GM12878 (cell line): ENCODE measurements at regions not wholly inside any gene's neighbourhood (a gene's known extent, or its start where the extent isn't known, plus 50 kb on each side); places are given as distances from the start of the nearest gene placed in this dataset.

Source experiments
- GABPA ChIP-seq: IDR thresholded peaks from 2 replicates; pipeline ENCODE4 v1.6.1; 2014; ENCODE audit warnings: antibody characterized with exemption, low read depth, mild to moderate bottlenecking, inconsistent platforms
- HDGF ChIP-seq: fragments of 450-650 bp; IDR thresholded peaks from 2 replicates; pipeline ENCODE4 v1.6.1; 2016; ENCODE audit warnings: antibody characterized with exemption
- JUND ChIP-seq: IDR thresholded peaks from 2 replicates; pipeline ENCODE4 v1.6.1; 2012; ENCODE audit warnings: low read depth, mild to moderate bottlenecking, low read length, improper control_type of control experiment, moderate library complexity
- MYC ChIP-seq: IDR thresholded peaks from 2 replicates; pipeline ENCODE4 v1.6.1; 2011; ENCODE audit warnings: mild to moderate bottlenecking, low read length, moderate library complexity, inconsistent platforms; ENCODE audit not compliant: insufficient read depth, insufficient replicate concordance, insufficient read length, severe bottlenecking
- NFXL1 ChIP-seq: fragments of 450-650 bp; IDR thresholded peaks from 2 replicates; pipeline ENCODE4 v1.6.1; 2017; ENCODE audit warnings: antibody characterized with exemption, mild to moderate bottlenecking, borderline replicate concordance
- RCOR1 ChIP-seq: conservative IDR thresholded peaks from 2 replicates; pipeline ENCODE4 v1.6.1; 2012; ENCODE audit warnings: low read depth, low read length, improper control_type of control experiment
- REST ChIP-seq: IDR thresholded peaks from 2 replicates; pipeline ENCODE4 v1.6.1; 2012; ENCODE audit warnings: mild to moderate bottlenecking, low read depth, low read length
- SMC3 ChIP-seq: IDR thresholded peaks from 2 replicates; pipeline ENCODE4 v1.6.1; 2011; ENCODE audit warnings: low read length, improper control_type of control experiment, borderline replicate concordance
- SUZ12 ChIP-seq: fragments of 200-600 bp; sonication (generic); IDR thresholded peaks from one replicate; pipeline ENCODE4 v1.6.1; 2018; ENCODE audit warnings: antibody characterized with exemption, mild to moderate bottlenecking; ENCODE audit not compliant: unreplicated experiment
- TF ChIP-seq, protein P1 (sequence below), 3 experiments: IDR thresholded peaks in 2 of 3; conservative IDR thresholded peaks in 1 of 3; 2 replicates each; pipeline ENCODE4 v1.5.1; 2011; ENCODE audit warnings: low read depth in 3 of 3, low read length in 3 of 3, mild to moderate bottlenecking in 3 of 3, control low read depth in 2 of 3, moderate library complexity in 2 of 3, inconsistent platforms in 1 of 3, mixed read lengths in 1 of 3; ENCODE audit not compliant: control insufficient read depth in 2 of 3, insufficient read depth in 1 of 3; ENCODE audit errors: extremely low read depth in 1 of 3
- TF ChIP-seq, protein P2 (sequence below): IDR thresholded peaks from 2 replicates; pipeline ENCODE4 v1.6.1; 2011; ENCODE audit warnings: low read depth, low read length, improper control_type of control experiment, borderline replicate concordance
- TF ChIP-seq, protein P3 (sequence below): fragments of 450-650 bp; formaldehyde crosslinking; IDR thresholded peaks from 2 replicates; pipeline ENCODE4 v1.4.0; 2020; ENCODE audit warnings: mild to moderate bottlenecking, moderate library complexity

DNA sequence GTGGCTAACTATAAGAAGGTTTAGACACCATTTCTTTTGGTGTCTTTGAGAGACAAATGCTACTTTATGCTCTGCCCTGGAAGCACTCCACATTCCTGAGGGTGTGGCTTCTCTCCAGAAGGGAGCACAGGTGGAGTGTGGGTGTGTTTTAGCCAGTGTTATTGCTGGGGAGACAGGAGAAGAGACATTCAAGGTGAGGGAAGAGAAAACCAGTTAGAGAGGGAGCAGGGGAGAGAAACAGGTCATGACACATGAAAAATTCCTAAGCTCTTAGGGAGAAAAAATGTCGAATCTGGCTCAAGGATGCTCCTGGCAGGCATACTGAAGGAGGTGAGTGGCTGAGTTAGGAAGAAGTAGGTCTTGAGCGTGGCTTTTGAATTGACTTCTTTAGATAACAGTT is 292.8 kb downstream of the CLIC5 start:
- no peak for TF ChIP-seq JUND
- TF ChIP-seq, protein P1, sequence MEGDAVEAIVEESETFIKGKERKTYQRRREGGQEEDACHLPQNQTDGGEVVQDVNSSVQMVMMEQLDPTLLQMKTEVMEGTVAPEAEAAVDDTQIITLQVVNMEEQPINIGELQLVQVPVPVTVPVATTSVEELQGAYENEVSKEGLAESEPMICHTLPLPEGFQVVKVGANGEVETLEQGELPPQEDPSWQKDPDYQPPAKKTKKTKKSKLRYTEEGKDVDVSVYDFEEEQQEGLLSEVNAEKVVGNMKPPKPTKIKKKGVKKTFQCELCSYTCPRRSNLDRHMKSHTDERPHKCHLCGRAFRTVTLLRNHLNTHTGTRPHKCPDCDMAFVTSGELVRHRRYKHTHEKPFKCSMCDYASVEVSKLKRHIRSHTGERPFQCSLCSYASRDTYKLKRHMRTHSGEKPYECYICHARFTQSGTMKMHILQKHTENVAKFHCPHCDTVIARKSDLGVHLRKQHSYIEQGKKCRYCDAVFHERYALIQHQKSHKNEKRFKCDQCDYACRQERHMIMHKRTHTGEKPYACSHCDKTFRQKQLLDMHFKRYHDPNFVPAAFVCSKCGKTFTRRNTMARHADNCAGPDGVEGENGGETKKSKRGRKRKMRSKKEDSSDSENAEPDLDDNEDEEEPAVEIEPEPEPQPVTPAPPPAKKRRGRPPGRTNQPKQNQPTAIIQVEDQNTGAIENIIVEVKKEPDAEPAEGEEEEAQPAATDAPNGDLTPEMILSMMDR (IDR thresholded peaks at IDR 0.05 in 2 of 3, conservative IDR thresholded peaks at IDR 0.05 in 1 of 3; ENCODE audit: control insufficient read depth in 2 of 3, extremely low read depth in 1 of 3, insufficient read depth in 1 of 3, low read depth in 3 of 3, low read length in 3 of 3), result no peak
- TF ChIP-seq, protein P2, sequence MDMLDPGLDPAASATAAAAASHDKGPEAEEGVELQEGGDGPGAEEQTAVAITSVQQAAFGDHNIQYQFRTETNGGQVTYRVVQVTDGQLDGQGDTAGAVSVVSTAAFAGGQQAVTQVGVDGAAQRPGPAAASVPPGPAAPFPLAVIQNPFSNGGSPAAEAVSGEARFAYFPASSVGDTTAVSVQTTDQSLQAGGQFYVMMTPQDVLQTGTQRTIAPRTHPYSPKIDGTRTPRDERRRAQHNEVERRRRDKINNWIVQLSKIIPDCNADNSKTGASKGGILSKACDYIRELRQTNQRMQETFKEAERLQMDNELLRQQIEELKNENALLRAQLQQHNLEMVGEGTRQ, result no peak
- no peak for TF ChIP-seq HDGF
- no peak for TF ChIP-seq MYC
- no peak for TF ChIP-seq REST
- no peak for TF ChIP-seq SUZ12
- no peak for TF ChIP-seq RCOR1
- no peak for TF ChIP-seq GABPA
- TF ChIP-seq, protein P3, sequence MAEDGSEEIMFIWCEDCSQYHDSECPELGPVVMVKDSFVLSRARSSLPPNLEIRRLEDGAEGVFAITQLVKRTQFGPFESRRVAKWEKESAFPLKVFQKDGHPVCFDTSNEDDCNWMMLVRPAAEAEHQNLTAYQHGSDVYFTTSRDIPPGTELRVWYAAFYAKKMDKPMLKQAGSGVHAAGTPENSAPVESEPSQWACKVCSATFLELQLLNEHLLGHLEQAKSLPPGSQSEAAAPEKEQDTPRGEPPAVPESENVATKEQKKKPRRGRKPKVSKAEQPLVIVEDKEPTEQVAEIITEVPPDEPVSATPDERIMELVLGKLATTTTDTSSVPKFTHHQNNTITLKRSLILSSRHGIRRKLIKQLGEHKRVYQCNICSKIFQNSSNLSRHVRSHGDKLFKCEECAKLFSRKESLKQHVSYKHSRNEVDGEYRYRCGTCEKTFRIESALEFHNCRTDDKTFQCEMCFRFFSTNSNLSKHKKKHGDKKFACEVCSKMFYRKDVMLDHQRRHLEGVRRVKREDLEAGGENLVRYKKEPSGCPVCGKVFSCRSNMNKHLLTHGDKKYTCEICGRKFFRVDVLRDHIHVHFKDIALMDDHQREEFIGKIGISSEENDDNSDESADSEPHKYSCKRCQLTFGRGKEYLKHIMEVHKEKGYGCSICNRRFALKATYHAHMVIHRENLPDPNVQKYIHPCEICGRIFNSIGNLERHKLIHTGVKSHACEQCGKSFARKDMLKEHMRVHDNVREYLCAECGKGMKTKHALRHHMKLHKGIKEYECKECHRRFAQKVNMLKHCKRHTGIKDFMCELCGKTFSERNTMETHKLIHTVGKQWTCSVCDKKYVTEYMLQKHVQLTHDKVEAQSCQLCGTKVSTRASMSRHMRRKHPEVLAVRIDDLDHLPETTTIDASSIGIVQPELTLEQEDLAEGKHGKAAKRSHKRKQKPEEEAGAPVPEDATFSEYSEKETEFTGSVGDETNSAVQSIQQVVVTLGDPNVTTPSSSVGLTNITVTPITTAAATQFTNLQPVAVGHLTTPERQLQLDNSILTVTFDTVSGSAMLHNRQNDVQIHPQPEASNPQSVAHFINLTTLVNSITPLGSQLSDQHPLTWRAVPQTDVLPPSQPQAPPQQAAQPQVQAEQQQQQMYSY (CRISPR knock-in tag), result no peak
- no peak for TF ChIP-seq NFXL1
- TF ChIP-seq SMC3, result no peak
